HG02840 (cell line): ENCODE measurements at regions not wholly inside any gene's neighbourhood (a gene's known extent, or its start where the extent isn't known, plus 50 kb on each side); places are given as distances from the start of the nearest gene placed in this dataset.

Experiments used
- ATAC-seq: cut with Tn5 transposase; IDR thresholded peaks from one replicate; pipeline ENCODE4 v1.9.1; 2021; ENCODE audit warnings: mild to moderate bottlenecking, moderate library complexity, moderate number of reproducible peaks; ENCODE audit not compliant: unreplicated experiment, low FRiP score

- ATAC-seq = no peak
Observed at GRCh38 chr15:38691965-38692788, 127.6 kb upstream of the RASGRP1 start.

GRCh38 chr15:38692789-38693062, 128.1 kb upstream of the RASGRP1 start:
- no peak for ATAC-seq

GRCh38 chr15:38695249-38696108, 130.9 kb upstream of the RASGRP1 start:
- no peak for ATAC-seq

- no peak for ATAC-seq
Observed at GRCh38 chr15:38696109-38696727, 131.6 kb upstream of the RASGRP1 start.

- no peak for ATAC-seq
Observed at GRCh38 chr15:38696790-38697495, 132.3 kb upstream of the RASGRP1 start.

- no peak for ATAC-seq
Observed at GRCh38 chr15:38698254-38698653, 133.6 kb upstream of the RASGRP1 start.

GRCh38 chr15:38699633-38700230, 135.1 kb upstream of the RASGRP1 start:
- ATAC-seq = no peak

GRCh38 chr15:38701149-38701548, 136.5 kb upstream of the RASGRP1 start:
- ATAC-seq = no peak

GRCh38 chr15:38702178-38702912, 137.7 kb upstream of the RASGRP1 start:
- ATAC-seq = no peak

- ATAC-seq = no peak
Observed at GRCh38 chr15:38705436-38706219, 141.0 kb upstream of the RASGRP1 start.

GRCh38 chr15:38706956-38707355, 142.3 kb upstream of the RASGRP1 start:
- no peak for ATAC-seq

- no peak for ATAC-seq
Observed at GRCh38 chr15:38707802-38708671, 143.4 kb upstream of the RASGRP1 start.

- ATAC-seq = no peak
Observed at GRCh38 chr15:38708672-38709180, 144.1 kb upstream of the RASGRP1 start.

GRCh38 chr15:38709196-38709595, 144.6 kb upstream of the RASGRP1 start:
- no peak for ATAC-seq

GRCh38 chr15:38714309-38715072, 149.9 kb upstream of the RASGRP1 start:
- no peak for ATAC-seq

GRCh38 chr15:38720893-38721567, 156.4 kb upstream of the RASGRP1 start:
- ATAC-seq = no peak

GRCh38 chr15:38721568-38721945, 156.9 kb upstream of the RASGRP1 start:
- no peak for ATAC-seq
